Gastroesophageal sphincter (tissue), 4 donors: ENCODE measurements at regions not wholly inside any gene's neighbourhood (a gene's known extent, or its start where the extent isn't known, plus 50 kb on each side); places are given as distances from the start of the nearest gene placed in this dataset.

ENCODE experiments used
- ATAC-seq: fragments of 150-250 bp; one replicate; pipeline ENCODE4 v1.9.1; 2016; ENCODE audit warnings: mild to moderate bottlenecking, moderate library complexity
- H3K27ac ChIP-seq, 4 donors: fragments of 200-600 bp; sonication (generic) in 3 of 4; 1 replicate in 3 of 4; 2 replicates in 1 of 4; pipeline ENCODE4 v1.5.1; 2016 to 2019
- H3K27me3 ChIP-seq: fragments of 200-600 bp; sonication (generic); one replicate; pipeline ENCODE4 v1.5.1; 2019
- H3K36me3 ChIP-seq, 2 donors: fragments of 200-600 bp; sonication (generic); one replicate each; pipeline ENCODE4 v1.5.1; 2019; ENCODE audit warnings: control low read depth in 1 of 2
- H3K4me1 ChIP-seq, 3 donors: fragments of 200-600 bp; sonication (generic); 1 replicate in 2 of 3; 2 replicates in 1 of 3; pipeline ENCODE4 v1.5.1; 2016 to 2019; ENCODE audit warnings: control low read depth in 2 of 3
- H3K4me3 ChIP-seq, 2 donors: fragments of 200-600 bp; sonication (generic); one replicate each; pipeline ENCODE4 v1.5.1; 2019; ENCODE audit warnings: mild to moderate bottlenecking in 1 of 2, moderate library complexity in 1 of 2
- H3K9me3 ChIP-seq, 3 donors: fragments of 200-600 bp; sonication (generic); one replicate each; pipeline ENCODE4 v1.5.1; 2017 to 2019; ENCODE audit warnings: control low read depth in 2 of 3
- CTCF ChIP-seq, 4 experiments: fragments of 200-600 bp in 2 of 4; fragments of 450-650 bp in 2 of 4; sonication (generic) in 1 of 4; IDR thresholded peaks; one replicate each; pipeline ENCODE4 v1.5.1; 2017 to 2019; ENCODE audit warnings: antibody characterized with exemption in 4 of 4, mild to moderate bottlenecking in 2 of 4, moderate library complexity in 2 of 4
- EP300 ChIP-seq: sonication (generic); formaldehyde crosslinking; IDR thresholded peaks from one replicate; pipeline ENCODE4 v1.6.1; 2017; ENCODE audit warnings: antibody characterized with exemption, mild to moderate bottlenecking
- POLR2A ChIP-seq, 2 donors: fragments of 450-650 bp; IDR thresholded peaks; one replicate each; pipeline ENCODE4 v1.6.1; 2017; ENCODE audit warnings: antibody characterized with exemption in 2 of 2, mild to moderate bottlenecking in 2 of 2, moderate library complexity in 1 of 2
- POLR2AphosphoS5 ChIP-seq: sonication (generic); formaldehyde crosslinking; IDR thresholded peaks from one replicate; pipeline ENCODE4 v1.6.1; 2017; ENCODE audit warnings: antibody characterized with exemption
- WGBS, 2 donors: methylation state at CpG; one replicate each; pipeline ENCODE4 v1.1.5; 2018; ENCODE audit warnings: low coverage in 1 of 2; 5-methylcytosine and 5-hydroxymethylcytosine counted together

- TF ChIP-seq CTCF (IDR thresholded peaks at IDR 0.05) (no peak), EP300 (no peak), POLR2A (IDR thresholded peaks at IDR 0.05) (no peak), POLR2AphosphoS5 (no peak)
- Histone ChIP-seq H3K9me3 (no peaks in the 10 kb centered on the region), H3K27ac (no peak overlapping the region), H3K27me3 (no peaks in the 10 kb centered on the region), H3K4me1 (no peaks in the 10 kb centered on the region), H3K36me3 (no peaks in the 10 kb centered on the region), H3K4me3 (no peak overlapping the region)
- ATAC-seq = no peak
- 60 to 78% methylated on average over 1 of the region's 1 CpG for WGBS, 2 donors
Measured at GRCh38 chr3:78402720-78403119, 1362.8 kb downstream of the ROBO2 start.

GRCh38 chr3:78405745-78406144 lies 1362.1 kb downstream of the ROBO1 start:
- 63 to 64% methylated on average over 3 of the region's 3 CpGs for WGBS, 2 donors
- no peaks in the 10 kb centered on the region for H3K27me3 ChIP-seq
- H3K4me1 ChIP-seq = no peaks in the 10 kb centered on the region
- H3K9me3 ChIP-seq = no peaks in the 10 kb centered on the region
- ATAC-seq = no peak
- TF ChIP-seq EP300 = no peak
- TF ChIP-seq POLR2A (IDR thresholded peaks at IDR 0.05) = no peak
- TF ChIP-seq CTCF (IDR thresholded peaks at IDR 0.05) = no peak
- TF ChIP-seq POLR2AphosphoS5 = no peak
- no peak overlapping the region for H3K27ac ChIP-seq
- H3K36me3 ChIP-seq = no peaks in the 10 kb centered on the region
- H3K4me3 ChIP-seq = no peak overlapping the region

GRCh38 chr3:78406396-78406795 lies 1361.4 kb downstream of the ROBO1 start:
- WGBS, 2 donors = 91 to 94% methylated on average over 2 of the region's 2 CpGs
- H3K36me3 ChIP-seq = no peaks in the 10 kb centered on the region

GRCh38 chr3:78410077-78410476 lies 1357.7 kb downstream of the ROBO1 start:
- TF ChIP-seq POLR2A (IDR thresholded peaks at IDR 0.05) (no peak), EP300 (no peak)
- no peak overlapping the region for H3K27ac ChIP-seq
- no peaks in the 10 kb centered on the region for H3K9me3 ChIP-seq
- no peaks in the 10 kb centered on the region for H3K27me3 ChIP-seq
- no peak overlapping the region for H3K4me3 ChIP-seq
- no peaks in the 10 kb centered on the region for H3K4me1 ChIP-seq
- ATAC-seq = no peak
- H3K36me3 ChIP-seq = no peaks in the 10 kb centered on the region
- WGBS, 2 donors = 94 to 95% methylated on average over 2 of the region's 2 CpGs

More at GRCh38 chr3:78406396-78406795, 1361.4 kb downstream of the ROBO1 start:
- Histone ChIP-seq H3K27me3 (no peaks in the 10 kb centered on the region), H3K4me3 (no peak overlapping the region), H3K4me1 (no peaks in the 10 kb centered on the region), H3K9me3 (no peaks in the 10 kb centered on the region), H3K27ac (no peak overlapping the region)
- ATAC-seq = no peak
- TF ChIP-seq CTCF (IDR thresholded peaks at IDR 0.05) (no peak), EP300 (no peak), POLR2A (IDR thresholded peaks at IDR 0.05) (no peak), POLR2AphosphoS5 (no peak)

GRCh38 chr3:78414261-78414660 lies 1353.5 kb downstream of the ROBO1 start:
- Histone ChIP-seq H3K27ac (no peak overlapping the region), H3K36me3 (no peaks in the 10 kb centered on the region), H3K4me1 (no peaks in the 10 kb centered on the region), H3K27me3 (no peaks in the 10 kb centered on the region), H3K4me3 (no peak overlapping the region), H3K9me3 (no peaks in the 10 kb centered on the region)
- 69% methylated on average over 1 to 2 of the region's 2 CpGs for WGBS, 2 donors
- no peak for ATAC-seq
- TF ChIP-seq EP300 = no peak
- no peak for TF ChIP-seq CTCF (IDR thresholded peaks at IDR 0.05)
- TF ChIP-seq POLR2A (IDR thresholded peaks at IDR 0.05) = no peak
- TF ChIP-seq POLR2AphosphoS5 = no peak
